SK-N-SH (cell line): ENCODE measurements at regions not wholly inside any gene's neighbourhood (a gene's known extent, or its start where the extent isn't known, plus 50 kb on each side); places are given as distances from the start of the nearest gene placed in this dataset.

Source experiments
- CTCF ChIA-PET: fragments of 300-600, 350-600 bp; formaldehyde crosslinking; extraction: SDS; loops from one replicate; lab custom pipeline; 2021; lab: Yijun Ruan, JAX
- POLR2A ChIA-PET: fragments of 350-600 bp; sonication (Branson Sonifier 250); formaldehyde crosslinking; extraction: SDS; loops from one replicate; lab custom pipeline; 2020; ENCODE audit warnings: antibody characterized with exemption, inconsistent platforms; lab: Yijun Ruan, JAX
- DNase-seq: peaks from one replicate; pipeline ENCODE4 v3.0.0; 2012
- H2AFZ ChIP-seq: fragments of 200-600 bp; sonication (generic); 2 replicates; pipeline ENCODE4 v1.8.1; 2016; ENCODE audit warnings: antibody characterized with exemption, mild to moderate bottlenecking, low read depth
- H3F3A ChIP-seq: fragments of 200-600 bp; sonication (generic); replicated peaks from 2 replicates; pipeline ENCODE3; 2016; ENCODE audit warnings: antibody characterized with exemption, mild to moderate bottlenecking; ENCODE audit not compliant: insufficient read depth
- H3K27ac ChIP-seq, 2 experiments: fragments of 200-500 bp in 1 of 2; fragments of 200-600 bp in 1 of 2; sonication (Bioruptor generic) in 1 of 2; sonication (generic), shearing (Covaris generic) in 1 of 2; 2 replicates each; pipeline versions ENCODE4 v1.5.1 to v1.6.1; 2014 to 2016; ENCODE audit warnings: low read depth in 2 of 2, inconsistent platforms in 1 of 2, low read length in 1 of 2, mild to moderate bottlenecking in 1 of 2, mixed read lengths in 1 of 2
- H3K27me3 ChIP-seq: fragments of 200-600 bp; sonication (generic), shearing (Covaris generic); 2 replicates; pipeline ENCODE4 v1.6.1; 2016; ENCODE audit warnings: mixed run types; ENCODE audit not compliant: insufficient read depth
- H3K36me3 ChIP-seq, 2 experiments: fragments of 200-500 bp in 1 of 2; fragments of 200-600 bp in 1 of 2; sonication (Bioruptor generic) in 1 of 2; sonication (generic) in 1 of 2; replicated peaks in 1 of 2; 2 replicates each; pipeline versions ENCODE3 to v1.5.1; 2014 to 2016; ENCODE audit warnings: low read length in 1 of 2, mild to moderate bottlenecking in 1 of 2; ENCODE audit not compliant: insufficient read depth in 2 of 2, control insufficient read depth in 1 of 2
- H3K4me1 ChIP-seq, 2 experiments: fragments of 200-500 bp in 1 of 2; fragments of 200-600 bp in 1 of 2; sonication (Bioruptor generic) in 1 of 2; sonication (generic), shearing (Covaris generic) in 1 of 2; 2 replicates each; pipeline versions ENCODE4 v1.5.1 to v1.6.1; 2014 to 2016; ENCODE audit warnings: low read depth in 1 of 2, low read length in 1 of 2, mixed run types in 1 of 2; ENCODE audit not compliant: insufficient read depth in 2 of 2, control insufficient read depth in 1 of 2
- H3K4me2 ChIP-seq: fragments of 200-600 bp; sonication (generic), shearing (Covaris generic); 2 replicates; pipeline ENCODE4 v1.6.1; 2017; ENCODE audit warnings: mixed run types
- H3K4me3 ChIP-seq, 2 experiments: fragments of 200-500 bp in 1 of 2; fragments of 200-600 bp in 1 of 2; sonication (Bioruptor generic) in 1 of 2; sonication (generic), shearing (Covaris generic) in 1 of 2; 2 replicates each; pipeline versions ENCODE4 v1.5.1 to v1.8.1; 2014 to 2016; ENCODE audit warnings: low read depth in 2 of 2, inconsistent platforms in 1 of 2, low read length in 1 of 2, mild to moderate bottlenecking in 1 of 2, mixed read lengths in 1 of 2, moderate library complexity in 1 of 2
- H3K79me2 ChIP-seq: fragments of 200-600 bp; sonication (generic); 2 replicates; pipeline ENCODE4 v1.8.1; 2017; ENCODE audit warnings: mild to moderate bottlenecking; ENCODE audit not compliant: insufficient read depth
- H3K9ac ChIP-seq: fragments of 200-600 bp; sonication (generic); 2 replicates; pipeline ENCODE4 v1.6.1; 2017; ENCODE audit warnings: mixed run types
- H3K9me2 ChIP-seq: fragments of 200-600 bp; sonication (generic); 2 replicates; pipeline ENCODE4 v1.6.1; 2017; ENCODE audit warnings: mixed run types
- H3K9me3 ChIP-seq: fragments of 200-600 bp; sonication (generic); 2 replicates; pipeline ENCODE4 v1.6.1; 2017; ENCODE audit warnings: mixed run types, mild to moderate bottlenecking, moderate library complexity
- H4K20me1 ChIP-seq: fragments of 200-600 bp; sonication (generic); 2 replicates; pipeline ENCODE4 v1.6.1; 2017; ENCODE audit warnings: mild to moderate bottlenecking, mixed run types; ENCODE audit not compliant: insufficient read depth
- CHD2 ChIP-seq: fragments of 150-350 bp; IDR thresholded peaks from 2 replicates; pipeline ENCODE4 v1.6.1; 2018; ENCODE audit warnings: low read length; ENCODE audit not compliant: partially characterized antibody
- ELF1 ChIP-seq: IDR thresholded peaks from 2 replicates; pipeline ENCODE4 v1.4.0; 2012
- EZH2phosphoT487 ChIP-seq: fragments of 200-600 bp; sonication (generic); IDR thresholded peaks from 2 replicates; pipeline ENCODE4 v1.6.1; 2017; ENCODE audit warnings: low read depth, mixed run types, mild to moderate bottlenecking, antibody characterized with exemption, moderate library complexity, borderline replicate concordance
- FOSL2 ChIP-seq: IDR thresholded peaks from 2 replicates; pipeline ENCODE4 v1.4.0; 2012; ENCODE audit warnings: low read depth, mild to moderate bottlenecking, moderate library complexity, borderline replicate concordance
- FOXJ3 ChIP-seq: sonication (generic); formaldehyde crosslinking; IDR thresholded peaks from 2 replicates; pipeline ENCODE4 v1.5.1; 2020; ENCODE audit warnings: mild to moderate bottlenecking, missing genetic modification reagents
- GABPA ChIP-seq: IDR thresholded peaks from 2 replicates; pipeline ENCODE4 v1.4.0; 2012; ENCODE audit warnings: low read depth, mild to moderate bottlenecking
- GATA2 ChIP-seq: sonication (generic); formaldehyde crosslinking; IDR thresholded peaks from 2 replicates; pipeline ENCODE4 v1.5.0; 2020; ENCODE audit warnings: mild to moderate bottlenecking, missing genetic modification reagents
- JUND ChIP-seq: IDR thresholded peaks from 2 replicates; pipeline ENCODE4 v1.4.0; 2012
- MEF2A ChIP-seq: IDR thresholded peaks from 2 replicates; pipeline ENCODE4 v1.4.0; 2012; ENCODE audit warnings: low read depth, borderline replicate concordance
- MXI1 ChIP-seq: IDR thresholded peaks from 2 replicates; pipeline ENCODE4 v1.6.1; 2012; ENCODE audit warnings: mild to moderate bottlenecking, low read depth, low read length, improper control_type of control experiment
- NFIC ChIP-seq: IDR thresholded peaks from 2 replicates; pipeline ENCODE4 v1.4.0; 2012; ENCODE audit warnings: borderline replicate concordance
- NRF1 ChIP-seq: IDR thresholded peaks from 2 replicates; pipeline ENCODE4 v1.6.1; 2012; ENCODE audit warnings: low read depth, mild to moderate bottlenecking, low read length
- RAD21 ChIP-seq: IDR thresholded peaks from 2 replicates; pipeline ENCODE4 v1.6.1; 2012; ENCODE audit warnings: mild to moderate bottlenecking, low read length
- RFX5 ChIP-seq: IDR thresholded peaks from 2 replicates; pipeline ENCODE4 v1.6.1; 2012; ENCODE audit warnings: mild to moderate bottlenecking, improper control_type of control experiment, low read length
- TAF1 ChIP-seq: IDR thresholded peaks from 2 replicates; pipeline ENCODE4 v1.6.1; 2012; ENCODE audit warnings: low read depth, mild to moderate bottlenecking, low read length, moderate library complexity, borderline replicate concordance
- TCF12 ChIP-seq: IDR thresholded peaks from 2 replicates; pipeline ENCODE4 v1.4.0; 2012
- TEAD4 ChIP-seq: IDR thresholded peaks from 2 replicates; pipeline ENCODE4 v1.4.0; 2012; ENCODE audit warnings: mild to moderate bottlenecking, borderline replicate concordance; ENCODE audit not compliant: insufficient read depth
- WGBS: methylation state at CpG from one replicate; pipeline ENCODE4 v1.1.6; 2017; ENCODE audit warnings: low lambda C conversion rate; 5-methylcytosine and 5-hydroxymethylcytosine counted together
- TF ChIP-seq, protein P1 (sequence below): IDR thresholded peaks from 2 replicates; pipeline ENCODE4 v1.6.1; 2012; ENCODE audit warnings: mild to moderate bottlenecking, low read depth, low read length, moderate library complexity
- TF ChIP-seq, protein P2 (sequence below): fragments of 200-600 bp; sonication (generic); IDR thresholded peaks from 2 replicates; pipeline ENCODE4 v1.6.1; 2017; ENCODE audit warnings: antibody characterized with exemption, mild to moderate bottlenecking, moderate library complexity

DNA sequence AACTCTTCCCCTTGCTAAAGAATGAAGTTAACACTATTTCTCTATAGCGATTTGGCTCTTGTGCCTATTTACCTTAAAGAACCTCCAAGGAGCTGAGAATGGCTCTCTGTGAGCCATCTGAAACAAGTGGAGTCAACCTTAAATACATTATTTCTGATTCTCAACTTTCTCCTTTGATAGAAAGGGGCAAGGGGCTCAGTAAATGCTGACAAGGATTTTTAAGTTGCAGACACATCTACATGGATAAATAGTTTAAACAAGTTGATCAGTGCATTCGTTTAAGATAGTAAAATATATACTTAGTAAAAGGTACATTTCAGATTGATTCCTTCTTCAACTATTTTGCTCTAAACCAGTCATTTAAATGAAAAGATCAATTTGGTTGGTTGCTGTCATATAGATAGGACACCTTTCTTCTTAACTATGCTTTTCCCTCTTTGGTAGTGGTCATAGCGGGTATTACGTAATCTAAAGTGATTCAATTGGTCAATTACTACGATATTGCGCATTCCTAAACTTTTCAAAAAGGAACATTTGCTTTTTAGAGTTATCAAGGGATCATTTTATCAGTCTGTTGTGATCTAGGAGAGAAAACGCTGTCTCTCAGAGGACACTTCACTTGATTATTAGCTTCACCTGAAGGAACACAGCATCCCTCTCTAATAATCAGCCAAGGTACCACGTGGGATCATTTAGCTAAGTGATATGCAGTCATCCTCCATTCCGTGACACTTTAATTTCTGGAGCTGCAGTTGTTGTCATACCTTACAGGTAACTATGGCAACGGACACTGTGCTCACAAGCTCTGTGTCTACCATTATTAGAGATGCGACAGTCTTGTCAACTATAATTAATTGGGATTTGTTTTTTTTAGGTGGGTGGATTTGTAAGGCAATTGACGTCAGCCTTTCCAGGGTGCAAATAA is 50.9 kb upstream of the KCNE4 start:
- no peaks in the 10 kb centered on the region for H3K4me1 ChIP-seq
- no peaks in the 10 kb centered on the region for H3K9me2 ChIP-seq

More for the DNA sequence above, 50.9 kb upstream of the KCNE4 start:
- H3F3A ChIP-seq = peaks cover 4% of the 10 kb centered on the region
- peaks cover 0 to 5% of the 10 kb centered on the region in 2 experiments for H3K36me3 ChIP-seq
- H3K9ac ChIP-seq = no peak overlapping the region
- DNase-seq = no peak
- H3K79me2 ChIP-seq = no peaks in the 10 kb centered on the region
- WGBS = 81% methylated on average over 12 of the region's 12 CpGs
- TF ChIP-seq RFX5 (no peak), FOSL2 (no peak), CHD2 (no peak), NFIC (no peak), NRF1 (no peak), RAD21 (no peak), EZH2phosphoT487 (no peak), JUND (no peak), FOXJ3 (CRISPR knock-in tag) (no peak), GABPA (no peak), MXI1 (no peak), TCF12 (no peak), GATA2 (no peak), TEAD4 (no peak), MEF2A (no peak), ELF1 (no peak), TAF1 (no peak)
- TF ChIP-seq, protein P1, sequence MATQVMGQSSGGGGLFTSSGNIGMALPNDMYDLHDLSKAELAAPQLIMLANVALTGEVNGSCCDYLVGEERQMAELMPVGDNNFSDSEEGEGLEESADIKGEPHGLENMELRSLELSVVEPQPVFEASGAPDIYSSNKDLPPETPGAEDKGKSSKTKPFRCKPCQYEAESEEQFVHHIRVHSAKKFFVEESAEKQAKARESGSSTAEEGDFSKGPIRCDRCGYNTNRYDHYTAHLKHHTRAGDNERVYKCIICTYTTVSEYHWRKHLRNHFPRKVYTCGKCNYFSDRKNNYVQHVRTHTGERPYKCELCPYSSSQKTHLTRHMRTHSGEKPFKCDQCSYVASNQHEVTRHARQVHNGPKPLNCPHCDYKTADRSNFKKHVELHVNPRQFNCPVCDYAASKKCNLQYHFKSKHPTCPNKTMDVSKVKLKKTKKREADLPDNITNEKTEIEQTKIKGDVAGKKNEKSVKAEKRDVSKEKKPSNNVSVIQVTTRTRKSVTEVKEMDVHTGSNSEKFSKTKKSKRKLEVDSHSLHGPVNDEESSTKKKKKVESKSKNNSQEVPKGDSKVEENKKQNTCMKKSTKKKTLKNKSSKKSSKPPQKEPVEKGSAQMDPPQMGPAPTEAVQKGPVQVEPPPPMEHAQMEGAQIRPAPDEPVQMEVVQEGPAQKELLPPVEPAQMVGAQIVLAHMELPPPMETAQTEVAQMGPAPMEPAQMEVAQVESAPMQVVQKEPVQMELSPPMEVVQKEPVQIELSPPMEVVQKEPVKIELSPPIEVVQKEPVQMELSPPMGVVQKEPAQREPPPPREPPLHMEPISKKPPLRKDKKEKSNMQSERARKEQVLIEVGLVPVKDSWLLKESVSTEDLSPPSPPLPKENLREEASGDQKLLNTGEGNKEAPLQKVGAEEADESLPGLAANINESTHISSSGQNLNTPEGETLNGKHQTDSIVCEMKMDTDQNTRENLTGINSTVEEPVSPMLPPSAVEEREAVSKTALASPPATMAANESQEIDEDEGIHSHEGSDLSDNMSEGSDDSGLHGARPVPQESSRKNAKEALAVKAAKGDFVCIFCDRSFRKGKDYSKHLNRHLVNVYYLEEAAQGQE = no peak
- TF ChIP-seq, protein P2, sequence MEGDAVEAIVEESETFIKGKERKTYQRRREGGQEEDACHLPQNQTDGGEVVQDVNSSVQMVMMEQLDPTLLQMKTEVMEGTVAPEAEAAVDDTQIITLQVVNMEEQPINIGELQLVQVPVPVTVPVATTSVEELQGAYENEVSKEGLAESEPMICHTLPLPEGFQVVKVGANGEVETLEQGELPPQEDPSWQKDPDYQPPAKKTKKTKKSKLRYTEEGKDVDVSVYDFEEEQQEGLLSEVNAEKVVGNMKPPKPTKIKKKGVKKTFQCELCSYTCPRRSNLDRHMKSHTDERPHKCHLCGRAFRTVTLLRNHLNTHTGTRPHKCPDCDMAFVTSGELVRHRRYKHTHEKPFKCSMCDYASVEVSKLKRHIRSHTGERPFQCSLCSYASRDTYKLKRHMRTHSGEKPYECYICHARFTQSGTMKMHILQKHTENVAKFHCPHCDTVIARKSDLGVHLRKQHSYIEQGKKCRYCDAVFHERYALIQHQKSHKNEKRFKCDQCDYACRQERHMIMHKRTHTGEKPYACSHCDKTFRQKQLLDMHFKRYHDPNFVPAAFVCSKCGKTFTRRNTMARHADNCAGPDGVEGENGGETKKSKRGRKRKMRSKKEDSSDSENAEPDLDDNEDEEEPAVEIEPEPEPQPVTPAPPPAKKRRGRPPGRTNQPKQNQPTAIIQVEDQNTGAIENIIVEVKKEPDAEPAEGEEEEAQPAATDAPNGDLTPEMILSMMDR = no peak
- TF ChIP-seq, all 33 proteins: peak for 0
- no peak overlapping the region for H3K4me3 ChIP-seq
- H4K20me1 ChIP-seq = no peaks in the 10 kb centered on the region
- no peaks in the 10 kb centered on the region for H3K27me3 ChIP-seq
- no peak overlapping the region for H2AFZ ChIP-seq
- peaks cover 9% of the 10 kb centered on the region; the same call in 1 of the 2 replicates for H3K9me3 ChIP-seq
- ChIA-PET CTCF (interaction anchor here (1.2 kb wide), 1 partner anchor 30 kb away, joined by 4 read pairs; no protein-coding TSS in a partner anchor), POLR2A (no interaction called here)
- no peak overlapping the region for H3K4me2 ChIP-seq
- H3K27ac ChIP-seq = peak overlapping the region in 1 of 2 experiments; percentile 17; a peak in 1 of 4 replicates
